ENCODE measurements at regions not wholly inside any gene's neighbourhood (a gene's known extent, or its start where the extent isn't known, plus 50 kb on each side); places are given as distances from the start of the nearest gene placed in this dataset.
"Not testable (repeated sequence)": the region's sequence is repeated elsewhere in the genome, so short reads cannot be mapped to it uniquely, and the experiment has no call there.

- FAIRE-seq, result no peak
Measured at GRCh38 chr12:102726686-102727085, 190.4 kb downstream of the PAH start.

DNA sequence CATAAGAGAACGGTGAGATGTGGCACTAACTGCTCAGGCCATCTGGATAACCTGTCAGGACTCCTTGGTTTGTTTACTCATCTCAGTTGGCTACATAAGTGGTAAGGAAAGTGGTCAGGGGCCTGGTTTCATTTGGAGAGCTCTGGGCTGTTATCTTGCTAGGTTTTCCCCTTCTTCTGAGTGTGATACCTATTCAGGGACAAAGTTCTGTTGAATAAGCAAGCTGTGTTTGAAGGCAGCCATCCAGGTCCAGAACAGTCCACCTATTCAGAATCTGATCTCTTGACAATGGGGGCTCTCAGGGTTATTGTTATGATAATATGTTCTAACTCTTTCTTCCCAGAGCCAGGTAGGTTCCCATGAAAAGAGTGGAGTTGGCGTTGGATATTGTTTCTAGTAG, 194.9 kb downstream of the PAH start:
- no peak for FAIRE-seq

GRCh38 chr12:102708108-102708507, 208.9 kb downstream of the PAH start:
- no peak for FAIRE-seq

GRCh38 chr12:102702447-102703114, 214.5 kb downstream of the PAH start:
- peak; percentile 61 for FAIRE-seq

- FAIRE-seq, result no peak
Measured at GRCh38 chr12:102696045-102696444, 215.7 kb upstream of the IGF1 start.

GRCh38 chr12:102694903-102695302, 214.5 kb upstream of the IGF1 start:
- FAIRE-seq, result no peak

- FAIRE-seq, result no peak
Measured at GRCh38 chr12:102691773-102692555, 211.6 kb upstream of the IGF1 start.

- FAIRE-seq, result no peak
Measured at GRCh38 chr12:102690253-102690652, 209.9 kb upstream of the IGF1 start.

DNA sequence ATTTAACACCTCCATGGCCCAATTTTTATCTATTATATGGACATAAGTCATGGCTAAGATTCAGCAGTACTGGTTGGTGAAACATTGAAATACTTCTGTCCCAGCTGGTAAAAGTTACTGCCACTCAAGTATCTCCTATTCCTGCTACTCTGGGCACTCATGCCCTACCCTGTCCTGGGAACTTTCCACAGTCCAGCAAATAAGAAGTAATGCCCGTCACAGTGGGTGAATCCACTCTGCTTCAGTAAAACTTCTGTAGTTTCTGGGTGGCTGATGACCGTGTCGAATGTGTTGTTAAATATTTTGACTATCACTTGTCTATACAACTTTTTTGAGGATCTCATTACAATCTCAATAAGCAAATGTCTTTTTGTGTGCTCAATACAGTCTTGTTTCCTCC, 209.3 kb upstream of the IGF1 start:
- FAIRE-seq, result no peak

GRCh38 chr12:102687523-102687922, 207.2 kb upstream of the IGF1 start:
- FAIRE-seq, result no peak

DNA sequence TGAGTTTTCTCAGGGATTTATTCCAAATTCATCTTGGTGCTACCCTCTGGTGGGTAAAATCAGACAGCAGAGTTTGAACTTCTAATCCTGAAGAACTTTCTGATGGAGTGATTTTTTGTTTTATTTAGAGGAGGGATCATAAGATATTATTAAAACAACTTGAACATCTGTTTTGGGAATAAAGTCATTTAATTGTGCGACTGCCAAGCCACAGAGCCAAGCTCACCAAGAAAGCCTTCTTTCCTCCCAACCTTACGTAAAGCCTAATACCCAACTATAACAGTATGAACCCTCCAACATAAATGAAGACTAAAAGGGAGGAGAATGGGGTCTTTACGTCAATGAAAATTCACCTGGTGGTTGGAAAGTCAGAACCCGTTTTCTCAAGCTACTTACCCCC, 205.5 kb upstream of the IGF1 start:
- no peak for FAIRE-seq

DNA sequence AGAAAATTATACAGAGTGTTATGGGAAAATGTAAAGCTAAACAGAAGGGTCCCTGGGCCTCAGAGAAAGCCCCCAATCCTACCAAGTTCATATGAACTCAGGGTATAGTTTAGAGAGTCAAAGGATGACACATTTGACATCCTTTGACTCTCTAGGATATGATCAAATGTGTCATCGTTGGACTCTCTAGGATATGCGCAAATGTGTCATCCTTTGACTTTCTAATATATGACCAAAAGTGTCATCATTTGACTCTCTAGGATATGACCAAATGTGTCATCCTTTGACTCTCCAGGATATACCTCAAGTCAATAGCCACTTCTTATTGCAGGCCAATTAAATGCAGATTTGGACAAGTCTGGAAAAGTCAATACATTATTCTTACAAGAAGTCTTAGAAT, 204.8 kb upstream of the IGF1 start:
- no peak for FAIRE-seq

- FAIRE-seq, result no peak
Measured at GRCh38 chr12:102682366-102683289, 202.3 kb upstream of the IGF1 start.

DNA sequence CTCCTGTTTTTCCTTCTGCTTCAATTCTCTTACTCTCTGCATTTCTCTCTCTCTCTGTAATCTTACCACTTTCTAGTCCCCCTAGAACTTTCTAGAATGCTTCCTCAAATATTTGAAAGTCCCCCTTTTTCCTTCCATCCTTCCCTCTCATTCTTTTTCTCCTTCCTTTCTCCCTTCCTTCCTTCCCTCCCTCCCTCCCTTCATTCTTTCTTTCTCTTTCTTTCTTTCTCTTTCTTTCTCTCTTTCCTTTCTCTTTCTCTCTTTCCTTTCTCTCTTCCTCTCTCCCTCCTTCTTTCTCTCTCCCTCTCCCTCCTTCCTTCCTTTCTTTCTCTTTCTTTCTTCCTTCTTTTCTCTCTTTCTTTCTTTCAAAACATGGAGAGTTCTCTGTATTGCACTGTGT, 201.4 kb upstream of the IGF1 start:
- no peak for FAIRE-seq

DNA sequence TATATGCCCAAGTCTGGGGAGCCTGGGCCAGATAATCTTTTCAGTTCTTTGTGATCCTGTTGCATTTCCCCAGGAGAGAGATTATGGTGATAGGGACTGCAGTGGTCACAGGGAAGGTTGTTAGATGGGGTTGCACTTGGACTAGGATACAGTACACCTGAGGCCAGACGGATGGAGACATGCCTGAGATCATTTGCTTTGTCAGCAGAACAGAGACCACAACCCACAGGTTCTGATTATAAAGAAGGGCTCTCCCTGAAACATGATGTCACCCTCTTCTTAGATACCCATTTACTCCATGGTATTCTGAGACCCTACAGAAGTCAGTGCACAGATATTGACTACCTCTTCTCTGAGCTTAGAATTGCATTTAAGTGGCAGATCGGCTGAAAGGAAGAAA, 200.9 kb upstream of the IGF1 start:
- FAIRE-seq, result no peak

- no peak for FAIRE-seq
Measured at GRCh38 chr12:102680304-102680703, 199.9 kb upstream of the IGF1 start.

- FAIRE-seq, result no peak
Measured at GRCh38 chr12:102676812-102677211, 196.4 kb upstream of the IGF1 start.

- FAIRE-seq, result no peak
Measured at GRCh38 chr12:102675672-102676071, 195.3 kb upstream of the IGF1 start.

GRCh38 chr12:102673606-102674005, 193.2 kb upstream of the IGF1 start:
- no peak for FAIRE-seq

GRCh38 chr12:102672212-102672611, 191.8 kb upstream of the IGF1 start:
- FAIRE-seq, result not testable (repeated sequence)

DNA sequence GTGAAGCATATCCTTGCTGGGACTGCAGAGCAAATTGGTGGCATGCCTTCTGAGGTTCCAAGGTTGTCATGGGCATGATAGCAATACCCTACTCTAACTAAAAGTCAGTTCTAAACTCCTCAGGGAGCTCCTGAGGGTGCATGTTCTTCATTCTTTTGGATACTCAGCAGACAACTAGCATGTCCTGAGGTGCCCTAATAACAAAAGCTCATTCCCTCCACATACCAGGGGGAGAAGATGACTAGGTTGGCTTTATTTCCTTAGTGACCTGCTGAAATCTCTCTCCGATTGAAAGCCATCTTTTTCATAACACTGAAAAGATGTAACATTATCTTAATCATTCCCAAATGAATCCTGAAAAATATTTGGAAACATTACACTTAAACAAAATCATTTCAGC, 188.7 kb upstream of the IGF1 start:
- FAIRE-seq, result no peak

GRCh38 chr12:102666176-102666575, 185.8 kb upstream of the IGF1 start:
- FAIRE-seq, result not testable (repeated sequence)

DNA sequence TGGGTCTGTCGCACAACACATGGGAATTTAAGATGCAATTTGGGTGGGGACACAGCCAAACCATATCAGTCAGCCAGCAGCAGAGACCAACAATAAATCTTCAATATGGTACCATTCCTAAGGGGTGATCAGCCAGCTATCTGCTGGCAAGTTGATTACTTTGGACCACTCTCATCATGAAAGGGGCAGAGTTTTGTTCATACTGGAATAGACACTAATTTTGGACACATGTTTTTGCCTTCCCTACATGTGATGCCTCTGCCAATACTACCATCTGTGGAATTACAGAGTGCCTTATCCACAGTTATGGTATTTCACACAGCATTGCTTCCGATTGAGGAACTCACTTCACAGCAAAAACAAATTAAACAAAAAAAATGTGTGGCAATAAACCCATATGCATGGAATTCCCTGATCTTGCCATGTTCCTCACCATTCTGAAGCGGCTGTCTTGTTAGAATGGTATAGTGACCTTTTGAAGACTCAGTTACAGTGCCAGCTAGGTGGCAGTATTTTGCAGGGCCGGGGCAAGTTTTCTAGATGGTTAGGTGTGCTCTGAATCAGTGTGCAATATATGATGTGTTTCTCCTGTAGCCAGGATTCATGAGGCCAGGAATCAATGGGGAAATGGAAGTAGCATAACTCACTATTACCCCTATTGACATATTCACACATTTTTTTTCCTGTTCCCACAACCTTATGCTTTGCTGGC, 179.0 kb upstream of the IGF1 start:
- FAIRE-seq, result no peak
